SW 1271 (cell line): ENCODE measurements at regions not wholly inside any gene's neighbourhood (a gene's known extent, or its start where the extent isn't known, plus 50 kb on each side); places are given as distances from the start of the nearest gene placed in this dataset.
"Not testable (repeated sequence)": the region's sequence is repeated elsewhere in the genome, so short reads cannot be mapped to it uniquely, and the experiment has no call there.

Experiments
- DNase-seq, 2 experiments: peaks; one replicate each; lab custom pipeline; 2025; lab: John Stamatoyannopoulos, UW

GRCh38 chr19:30066781-30067759, 125.0 kb downstream of the URI1 start:
- DNase-seq: no peak

DNA sequence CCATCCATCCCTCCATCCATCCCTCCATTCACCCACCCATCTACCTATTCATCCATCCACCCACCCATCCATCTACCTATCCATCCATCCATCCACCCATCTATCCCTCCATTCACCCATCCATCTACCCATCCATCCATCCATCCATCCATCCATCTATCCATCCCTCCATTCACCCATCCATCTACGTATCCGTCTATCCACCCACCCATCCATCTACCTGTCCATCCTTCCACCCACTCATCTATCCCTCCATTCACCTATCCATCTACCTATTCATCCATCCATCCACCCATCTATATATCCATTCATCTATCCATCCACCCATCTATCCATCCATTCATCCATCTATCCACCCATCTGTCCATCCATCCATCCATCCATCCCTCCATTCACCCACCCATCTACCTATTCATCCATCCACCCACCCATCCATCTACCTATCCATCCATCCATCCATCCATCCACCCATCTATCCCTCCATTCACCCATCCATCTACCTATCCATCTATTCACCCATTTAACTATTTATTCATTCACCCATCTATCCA, 126.0 kb downstream of the URI1 start:
- DNase-seq: not testable (repeated sequence)

- no peak for DNase-seq
These were observed 126.7 kb downstream of the URI1 start for GRCh38 chr19:30068528-30069395.

GRCh38 chr19:30069535-30070197, 127.6 kb downstream of the URI1 start:
- no peak for DNase-seq

- no peak for DNase-seq
These were observed 128.3 kb downstream of the URI1 start for GRCh38 chr19:30070198-30070967.

DNA sequence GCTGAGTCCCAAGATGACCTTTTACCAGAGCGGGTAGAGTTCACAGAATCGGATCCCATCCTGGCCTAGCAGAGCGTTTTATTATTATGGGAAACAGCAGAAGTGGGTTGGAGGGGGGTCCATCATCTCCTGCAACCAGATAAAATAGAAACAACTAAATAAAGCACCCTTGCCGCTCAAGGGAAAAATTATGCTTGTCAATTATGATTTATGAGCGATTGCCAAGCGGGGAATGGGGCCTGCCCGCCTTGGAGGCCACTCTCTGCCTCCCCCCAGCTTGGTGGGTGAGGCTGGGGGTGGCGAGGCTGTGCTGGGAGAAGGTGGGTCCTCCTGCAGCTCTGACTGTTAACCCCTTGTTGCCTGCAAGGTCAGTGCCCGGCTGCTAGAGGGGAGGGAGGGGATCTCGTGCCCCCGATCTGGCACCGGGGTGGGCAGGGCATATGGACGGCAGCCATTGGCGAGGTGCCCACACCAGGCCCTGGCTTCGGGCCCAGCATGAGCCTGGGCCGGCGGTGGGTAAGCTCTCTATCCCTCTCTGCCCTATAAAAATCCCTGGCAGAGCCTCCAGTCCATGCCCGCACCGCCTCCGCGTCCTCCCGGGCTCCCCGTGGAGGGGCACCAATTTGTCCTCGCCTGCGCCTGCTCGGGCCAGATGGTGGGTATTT, 129.1 kb downstream of the URI1 start:
- DNase-seq: no peak

DNA sequence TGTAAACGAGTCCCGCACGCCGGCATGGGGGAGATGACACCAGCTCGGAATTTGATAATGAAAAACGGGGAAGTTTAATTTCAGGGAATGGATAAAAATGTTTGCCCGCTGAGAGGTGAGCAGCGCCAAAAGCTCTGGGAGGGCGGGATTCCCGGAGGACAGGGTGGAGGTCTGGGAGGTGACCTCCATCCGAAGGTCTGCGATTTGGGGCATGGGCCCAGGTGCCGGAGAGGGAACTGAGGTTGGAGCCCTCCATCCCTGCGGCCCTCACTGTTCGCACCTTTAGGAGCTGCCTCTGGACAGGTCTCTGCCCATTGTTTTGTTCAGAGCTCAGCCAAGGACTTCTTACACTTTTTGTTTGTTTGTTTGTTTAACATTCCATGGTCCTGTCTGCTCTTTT, 129.8 kb downstream of the URI1 start:
- DNase-seq: no peak

- no peak for DNase-seq
These were observed 131.3 kb downstream of the URI1 start for GRCh38 chr19:30073152-30074000.

GRCh38 chr19:30074096-30074495, 132.1 kb downstream of the URI1 start:
- no peak for DNase-seq

DNA sequence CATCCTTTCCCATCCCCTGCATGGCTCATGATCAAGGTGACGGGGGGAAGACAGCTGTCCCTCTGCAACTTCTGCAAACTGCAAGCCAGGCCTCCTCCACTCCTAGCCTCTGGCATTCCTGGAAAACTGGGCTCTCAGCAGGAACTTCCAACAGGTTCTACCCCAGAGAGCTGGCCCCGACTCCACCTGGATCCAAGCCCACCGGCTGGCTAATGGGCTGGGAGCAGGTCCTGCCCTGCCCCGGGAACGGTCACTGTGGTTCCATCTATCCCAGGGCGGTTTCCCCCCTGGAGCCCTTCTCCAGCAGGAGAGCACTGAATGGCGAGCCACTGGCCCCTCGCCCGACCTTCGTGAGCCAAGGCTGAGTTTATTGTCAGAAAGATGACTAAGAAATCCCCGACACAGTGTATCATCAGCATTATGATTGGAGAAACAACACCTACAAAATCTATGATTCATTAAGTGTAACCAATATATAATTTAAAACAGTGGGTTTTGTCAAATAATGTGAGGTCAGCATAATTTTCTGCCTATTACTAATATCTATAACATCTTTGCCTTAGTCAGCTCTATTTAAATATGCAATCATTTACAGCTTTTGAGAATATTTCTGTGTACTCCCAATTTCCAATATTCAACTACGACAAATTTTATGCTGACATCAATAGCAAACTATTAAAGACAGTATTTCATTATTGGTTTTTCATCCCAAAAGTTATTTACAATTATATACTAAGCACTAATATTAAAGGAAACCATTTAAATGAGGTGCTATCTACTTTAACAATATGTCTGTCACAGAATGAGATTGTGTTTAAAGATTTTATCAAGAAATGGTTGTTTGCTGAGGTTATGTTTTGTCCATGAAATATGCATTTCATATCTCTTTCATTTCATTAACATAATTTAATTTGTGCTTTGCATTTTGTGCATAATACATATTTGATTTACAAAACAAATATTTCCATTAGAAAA, 133.0 kb downstream of the URI1 start:
- DNase-seq: no peak

DNA sequence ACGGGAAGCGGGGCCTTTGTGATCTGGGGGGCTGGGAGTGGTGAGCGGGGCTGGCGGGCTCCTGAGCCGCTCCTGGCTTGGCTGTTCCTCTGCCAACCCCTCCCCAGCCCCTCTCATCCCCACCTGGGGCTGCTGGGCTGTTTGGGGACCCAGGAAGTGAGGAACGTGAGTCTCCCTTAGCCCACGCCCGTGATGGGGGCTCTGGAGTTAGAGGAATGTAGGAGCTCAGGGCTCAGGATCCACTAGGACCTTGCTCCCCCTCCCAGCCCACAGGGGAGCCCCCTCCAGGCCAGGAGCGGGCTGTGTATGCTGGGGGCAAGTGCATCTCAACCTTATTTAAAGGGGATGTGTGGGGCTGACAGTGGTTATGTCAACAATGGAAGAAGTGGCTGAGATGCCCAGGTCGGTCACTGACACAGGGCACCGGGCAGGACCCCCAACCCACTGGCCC, 134.1 kb downstream of the URI1 start:
- no peak for DNase-seq

- DNase-seq: no peak
These were observed 135.0 kb downstream of the URI1 start for GRCh38 chr19:30076751-30077670.

DNA sequence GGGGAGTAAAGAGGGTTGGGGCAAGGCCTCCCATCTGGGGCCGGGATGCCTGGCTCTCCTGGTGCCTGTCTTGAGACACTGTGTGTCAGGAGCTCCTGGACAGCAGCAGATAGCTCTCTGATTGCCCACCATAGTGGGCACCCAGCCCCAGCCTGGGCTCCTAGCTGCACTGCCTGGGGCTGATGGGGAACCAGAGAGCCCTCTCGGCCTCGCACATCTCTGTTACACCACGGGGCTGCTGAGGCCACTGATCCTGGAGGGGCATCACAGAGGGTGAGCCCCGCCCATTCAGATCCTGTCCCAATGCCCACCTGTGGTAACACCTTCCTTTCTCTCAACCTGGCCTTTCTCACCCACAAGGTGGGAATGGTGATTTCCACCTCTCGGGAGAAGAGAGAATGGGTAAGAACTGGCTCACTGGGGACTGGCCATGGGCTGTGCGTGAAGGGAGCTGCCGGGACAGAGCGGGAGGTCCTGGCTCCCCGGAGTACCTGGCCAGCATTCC, 135.9 kb downstream of the URI1 start:
- DNase-seq: no peak

GRCh38 chr19:30078381-30078910, 136.4 kb downstream of the URI1 start:
- no peak for DNase-seq

DNA sequence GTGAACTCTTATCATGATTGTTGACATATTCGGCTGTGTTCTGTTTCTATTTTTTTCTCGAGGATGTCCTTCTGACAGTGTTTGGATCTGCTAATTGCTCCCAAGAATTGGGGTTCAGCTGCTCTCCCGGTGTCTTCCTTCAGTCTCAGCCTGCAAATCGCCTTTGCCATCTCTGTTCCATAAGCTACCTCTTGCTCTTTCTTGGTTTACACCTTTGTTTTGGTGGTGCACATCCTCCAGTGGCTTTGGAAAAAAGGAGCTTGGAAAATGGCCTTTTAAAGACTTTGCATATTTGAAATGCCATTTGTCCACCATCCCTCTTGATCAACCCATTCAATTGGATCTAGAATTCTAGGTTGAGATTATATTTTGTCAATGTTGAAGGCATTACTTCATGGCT, 137.2 kb downstream of the URI1 start:
- no peak for DNase-seq

GRCh38 chr19:30082168-30082567, 140.1 kb downstream of the URI1 start:
- DNase-seq: no peak

GRCh38 chr19:30082611-30083010, 140.6 kb downstream of the URI1 start:
- DNase-seq: no peak
